Neuronal stem cell (in vitro differentiated cells): ENCODE measurements at regions not wholly inside any gene's neighbourhood (a gene's known extent, or its start where the extent isn't known, plus 50 kb on each side); places are given as distances from the start of the nearest gene placed in this dataset.

Source experiments
- DNase-seq: peaks from one replicate; pipeline ENCODE4 v3.0.0-alpha.2; 2013; ENCODE audit warnings: low spot score
- H2AFZ ChIP-seq: one replicate; pipeline ENCODE4 v1.6.1; 2013; ENCODE audit warnings: mild to moderate bottlenecking, low read length, inconsistent platforms
- H2AK5ac ChIP-seq: 2 replicates; pipeline ENCODE4 v1.6.1; 2013; ENCODE audit warnings: low read depth, mild to moderate bottlenecking, inconsistent platforms, low read length, moderate library complexity, mixed read lengths
- H2BK120ac ChIP-seq: 2 replicates; pipeline ENCODE4 v1.6.1; 2013; ENCODE audit warnings: low read depth, mild to moderate bottlenecking, inconsistent platforms, low read length, moderate library complexity, mixed read lengths
- H2BK12ac ChIP-seq: one replicate; pipeline ENCODE4 v1.6.1; 2013; ENCODE audit warnings: low read length, inconsistent platforms
- H2BK15ac ChIP-seq: 2 replicates; pipeline ENCODE4 v1.6.1; 2013; ENCODE audit warnings: mild to moderate bottlenecking, low read length, inconsistent platforms, mixed read lengths
- H2BK5ac ChIP-seq: one replicate; pipeline ENCODE4 v1.6.1; 2013; ENCODE audit warnings: inconsistent platforms, mild to moderate bottlenecking, low read length, moderate library complexity
- H3K14ac ChIP-seq: one replicate; pipeline ENCODE4 v1.6.1; 2013; ENCODE audit warnings: low read length, inconsistent platforms
- H3K18ac ChIP-seq: 2 replicates; pipeline ENCODE4 v1.6.1; 2013; ENCODE audit warnings: low read length, inconsistent platforms
- H3K23ac ChIP-seq: 2 replicates; pipeline ENCODE4 v1.6.1; 2013; ENCODE audit warnings: low read depth, mild to moderate bottlenecking, mixed read lengths, low read length, inconsistent platforms; ENCODE audit not compliant: poor library complexity
- H3K27ac ChIP-seq: replicated peaks from 3 replicates; pipeline ENCODE4 v1.5.1; 2013; ENCODE audit warnings: low read length, inconsistent platforms
- H3K27me3 ChIP-seq, 3 experiments: 2 replicates each; pipeline ENCODE4 v1.6.1; 2013; ENCODE audit warnings: low read length in 3 of 3, mild to moderate bottlenecking in 2 of 3, inconsistent platforms in 1 of 3, low read depth in 1 of 3, mixed read lengths in 1 of 3, moderate library complexity in 1 of 3; ENCODE audit not compliant: control insufficient read depth in 3 of 3, insufficient read depth in 3 of 3
- H3K36me3 ChIP-seq, 2 donors: replicated peaks in 1 of 2; 2 replicates each; pipeline ENCODE4 v1.6.1; 2013; ENCODE audit warnings: low read length in 2 of 2; ENCODE audit not compliant: control insufficient read depth in 2 of 2, insufficient read depth in 2 of 2
- H3K4ac ChIP-seq: 2 replicates; pipeline ENCODE4 v1.6.1; 2013; ENCODE audit warnings: inconsistent platforms, mild to moderate bottlenecking, low read length, moderate library complexity
- H3K4me1 ChIP-seq, 2 donors: 1 replicate in 1 of 2; 2 replicates in 1 of 2; pipeline ENCODE4 v1.6.1; 2013; ENCODE audit warnings: low read length in 2 of 2, low read depth in 1 of 2; ENCODE audit not compliant: control insufficient read depth in 2 of 2, insufficient read depth in 1 of 2
- H3K4me2 ChIP-seq: one replicate; pipeline ENCODE4 v1.6.1; 2013; ENCODE audit warnings: mild to moderate bottlenecking, low read length, inconsistent platforms; ENCODE audit not compliant: insufficient read depth, poor library complexity, severe bottlenecking
- H3K4me3 ChIP-seq, 2 donors: 2 replicates each; pipeline ENCODE4 v1.5.1; 2013; ENCODE audit warnings: low read length in 2 of 2, mild to moderate bottlenecking in 2 of 2, inconsistent platforms in 1 of 2, moderate library complexity in 1 of 2
- H3K79me1 ChIP-seq: one replicate; pipeline ENCODE4 v1.6.1; 2013; ENCODE audit warnings: low read depth, mild to moderate bottlenecking, inconsistent platforms, low read length, moderate library complexity
- H3K9ac ChIP-seq: one replicate; pipeline ENCODE4 v1.6.1; 2013; ENCODE audit warnings: mild to moderate bottlenecking, low read depth, low read length, inconsistent platforms; ENCODE audit not compliant: poor library complexity
- H3K9me3 ChIP-seq, 2 donors: replicated peaks in 1 of 2; 2 replicates each; pipeline versions ENCODE3 to v1.6.1; 2013; ENCODE audit warnings: low read length in 2 of 2, mild to moderate bottlenecking in 2 of 2, inconsistent platforms in 1 of 2, low read depth in 1 of 2, mixed read lengths in 1 of 2, moderate library complexity in 1 of 2; ENCODE audit not compliant: control insufficient read depth in 2 of 2, insufficient read depth in 1 of 2
- H4K8ac ChIP-seq: one replicate; pipeline ENCODE4 v1.6.1; 2013; ENCODE audit warnings: low read depth, mild to moderate bottlenecking, inconsistent platforms, low read length, moderate library complexity
- H4K91ac ChIP-seq: one replicate; pipeline ENCODE4 v1.6.1; 2013; ENCODE audit warnings: low read length, low read depth, mild to moderate bottlenecking, inconsistent platforms; ENCODE audit not compliant: poor library complexity
- WGBS, 2 donors: extraction: QIAGEN DNeasy Blood & Tissue Kit; methylation state at CpG; one replicate each; pipeline ENCODE4 v1.1.7; 2013; ENCODE audit warnings: missing lambda C conversion rate in 2 of 2, mixed read lengths in 1 of 2; ENCODE audit not compliant: insufficient read length in 2 of 2, insufficient replicate concordance in 1 of 2; ENCODE audit errors: extremely low coverage in 2 of 2; 5-methylcytosine and 5-hydroxymethylcytosine counted together

DNA sequence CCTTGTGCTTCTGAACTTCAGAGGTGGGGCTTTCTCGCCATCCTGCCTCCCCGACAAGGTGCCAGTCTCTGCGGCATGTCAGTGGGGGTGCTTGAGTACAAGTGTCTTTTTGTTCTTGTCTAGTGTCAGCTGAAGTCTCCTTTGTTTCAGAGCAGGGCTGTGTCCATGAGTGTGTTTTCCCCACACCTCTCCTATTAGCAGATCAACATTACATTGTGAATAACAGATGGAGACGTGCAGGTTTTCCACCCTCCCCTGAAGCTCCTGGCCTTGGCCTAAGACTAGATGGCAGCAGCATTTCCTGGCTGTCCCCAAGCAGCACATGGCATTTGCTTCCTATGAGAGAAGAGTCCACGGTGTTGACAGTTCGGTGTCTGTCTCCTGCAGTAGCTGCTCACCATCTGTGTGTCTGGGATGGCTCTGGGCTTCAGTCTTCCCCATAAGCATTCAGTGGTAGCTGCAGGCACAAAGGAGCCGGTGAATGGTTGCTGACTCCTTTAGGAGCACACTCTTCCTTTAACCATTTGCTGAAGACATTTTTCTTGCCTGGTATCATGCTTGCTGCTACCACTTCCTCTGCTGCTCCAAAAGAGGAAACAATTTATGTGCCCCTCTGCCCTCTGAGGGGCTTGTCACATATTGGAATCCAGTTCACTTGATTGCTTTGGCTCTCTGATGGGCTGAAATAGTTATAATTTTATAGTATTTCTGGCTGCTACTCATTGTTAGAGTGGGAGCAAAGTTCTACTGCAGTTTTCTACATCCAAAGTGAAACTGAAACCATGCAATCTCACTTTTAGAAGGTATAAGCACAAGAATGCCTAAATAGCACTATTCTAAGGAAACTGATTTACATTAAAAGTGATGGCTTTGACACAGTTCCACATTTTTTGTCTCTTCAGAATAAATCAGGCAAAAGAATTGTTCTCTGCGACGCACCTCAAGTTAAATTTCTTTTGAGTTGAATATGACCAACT lies 913.0 kb downstream of the C6orf118 start:
- Histone ChIP-seq H3K9me3 (no peaks in the 10 kb centered on the region), H3K4me3 (peak overlapping the region in 1 of 2 donors; percentile 5), H2BK15ac (no peak overlapping the region), H2BK120ac (no peak overlapping the region), H3K36me3 (no peaks in the 10 kb centered on the region), H3K4ac (no peak overlapping the region), H3K79me1 (no peaks in the 10 kb centered on the region), H3K23ac (no peak overlapping the region), H2AK5ac (no peak overlapping the region), H3K27ac (peak overlapping the region; percentile 74), H4K8ac (no peak overlapping the region), H2BK12ac (peak overlapping the region; percentile 7), H3K27me3 (no peaks in the 10 kb centered on the region), H2AFZ (peak overlapping the region; percentile 82), H4K91ac (no peak overlapping the region), H2BK5ac (no peak overlapping the region), H3K4me1 (peaks cover 7 to 11% of the 10 kb centered on the region in 2 donors), H3K14ac (no peak overlapping the region), H3K9ac (no peak overlapping the region), H3K4me2 (peak overlapping the region; percentile 21), H3K18ac (peak overlapping the region; percentile 49)
- no CpG with 5 or more reads among the region's 9 CpGs for WGBS, 2 donors
- no peak for DNase-seq

GRCh38 chr6:164379795-164380194 lies 929.6 kb downstream of the C6orf118 start:
- no CpG with 5 or more reads among the region's 1 CpG for WGBS, 2 donors

DNA sequence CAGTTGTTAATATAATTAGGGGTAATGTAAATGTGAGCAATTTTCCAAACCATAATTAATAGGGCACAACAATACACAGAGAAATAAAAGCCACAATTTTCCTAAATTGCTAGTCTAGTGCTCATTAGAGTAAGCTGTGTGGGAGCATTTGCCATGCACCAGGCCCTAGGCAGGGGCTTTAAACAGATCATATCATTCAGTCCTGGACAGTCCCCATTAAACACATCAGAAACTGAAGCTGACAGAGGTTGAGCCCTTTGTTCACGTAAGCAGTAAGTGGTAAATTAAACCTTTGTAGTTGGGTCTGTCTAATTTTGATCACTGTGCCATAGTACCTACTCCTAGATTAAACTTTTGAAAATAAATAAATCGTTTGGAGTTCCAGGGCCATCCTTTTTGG lies 931.1 kb downstream of the C6orf118 start:
- Histone ChIP-seq H2BK12ac (no peak overlapping the region), H3K27ac (no peak overlapping the region), H4K91ac (no peak overlapping the region), H3K23ac (no peak overlapping the region), H3K9me3 (peaks cover 0 to 16% of the 10 kb centered on the region in 2 donors), H3K4me1 (peaks cover 0 to 10% of the 10 kb centered on the region in 2 donors), H3K9ac (no peak overlapping the region), H4K8ac (no peak overlapping the region), H3K14ac (no peak overlapping the region), H3K36me3 (no peaks in the 10 kb centered on the region), H3K18ac (no peak overlapping the region), H2BK5ac (no peak overlapping the region), H3K79me1 (no peaks in the 10 kb centered on the region), H2AK5ac (no peak overlapping the region), H2BK120ac (no peak overlapping the region), H3K27me3 (no peaks in the 10 kb centered on the region), H3K4me3 (no peak overlapping the region), H2AFZ (peak overlapping the region; percentile 41), H2BK15ac (no peak overlapping the region), H3K4ac (no peak overlapping the region), H3K4me2 (no peak overlapping the region)
- DNase-seq: no peak
- WGBS, 2 donors: no CpG with 5 or more reads among the region's 2 CpGs

More at GRCh38 chr6:164379795-164380194, 929.6 kb downstream of the C6orf118 start:
- Histone ChIP-seq H4K8ac (no peak overlapping the region), H3K9me3 (peaks cover 0 to 16% of the 10 kb centered on the region in 2 donors), H2BK5ac (no peak overlapping the region), H2BK15ac (no peak overlapping the region), H3K4ac (no peak overlapping the region), H3K27ac (no peak overlapping the region), H3K14ac (no peak overlapping the region), H3K36me3 (no peaks in the 10 kb centered on the region), H4K91ac (no peak overlapping the region), H3K4me1 (peaks cover 0 to 10% of the 10 kb centered on the region in 2 donors), H3K23ac (no peak overlapping the region), H3K4me3 (no peak overlapping the region), H3K18ac (no peak overlapping the region), H2AFZ (no peak overlapping the region), H2BK12ac (no peak overlapping the region), H3K4me2 (no peak overlapping the region), H3K27me3 (no peaks in the 10 kb centered on the region), H2AK5ac (no peak overlapping the region), H3K79me1 (no peaks in the 10 kb centered on the region), H3K9ac (no peak overlapping the region), H2BK120ac (no peak overlapping the region)
- DNase-seq: no peak

DNA sequence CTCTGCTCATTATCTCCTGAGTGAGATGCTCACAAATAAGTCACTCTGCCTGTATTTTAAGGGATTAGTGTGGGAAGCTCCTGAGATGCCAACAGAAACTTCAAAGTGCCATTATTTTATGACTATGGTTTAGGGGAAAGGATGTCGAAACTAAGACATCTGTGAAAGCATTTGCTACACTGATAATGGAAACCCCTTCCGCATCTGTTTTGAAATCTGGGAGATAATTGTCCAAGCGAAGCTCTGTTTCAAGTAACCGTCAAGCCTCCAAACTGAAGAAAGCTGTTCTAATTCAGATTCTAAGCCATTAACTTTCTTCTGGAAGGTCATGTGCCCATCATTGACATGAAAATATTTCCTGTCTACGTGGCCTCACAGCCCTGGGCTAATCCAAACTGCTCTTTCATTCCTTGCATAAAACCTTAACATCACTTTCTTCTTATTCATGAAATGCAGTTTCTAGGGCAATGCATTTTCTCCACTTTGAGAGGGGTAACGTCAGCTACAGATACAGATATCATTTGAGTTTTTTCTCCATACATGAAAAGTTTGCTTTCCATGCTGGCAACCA lies 932.0 kb downstream of the C6orf118 start:
- Histone ChIP-seq H2BK12ac (no peak overlapping the region), H4K8ac (no peak overlapping the region), H2AFZ (peak overlapping the region; percentile 57), H4K91ac (no peak overlapping the region), H3K9ac (no peak overlapping the region), H3K4ac (no peak overlapping the region), H3K18ac (no peak overlapping the region), H3K27me3 (no peaks in the 10 kb centered on the region), H2BK15ac (no peak overlapping the region), H3K9me3 (peaks cover 0 to 16% of the 10 kb centered on the region in 2 donors), H3K79me1 (no peaks in the 10 kb centered on the region), H3K23ac (no peak overlapping the region), H3K27ac (no peak overlapping the region), H3K14ac (no peak overlapping the region), H2BK120ac (no peak overlapping the region), H3K4me1 (peaks cover 0 to 10% of the 10 kb centered on the region in 2 donors), H2BK5ac (no peak overlapping the region), H3K4me2 (no peak overlapping the region), H3K4me3 (no peak overlapping the region), H2AK5ac (no peak overlapping the region), H3K36me3 (no peaks in the 10 kb centered on the region)
- DNase-seq: no peak
- no CpG with 5 or more reads among the region's 6 CpGs for WGBS, 2 donors
